PC-3 (cell line): ENCODE measurements at regions not wholly inside any gene's neighbourhood (a gene's known extent, or its start where the extent isn't known, plus 50 kb on each side); places are given as distances from the start of the nearest gene placed in this dataset.

ENCODE experiments used
- CTCF ChIP-seq: fragments of 300-600 bp; sonication (generic); conservative IDR thresholded peaks from 2 replicates; pipeline ENCODE4 v1.5.1; 2017; ENCODE audit warnings: antibody characterized with exemption, low read depth, mild to moderate bottlenecking, low read length
- EZH2 ChIP-seq: fragments of 300-600 bp; sonication (generic); IDR thresholded peaks from one replicate; pipeline ENCODE4 v1.6.1; 2017; ENCODE audit warnings: antibody characterized with exemption, mild to moderate bottlenecking, low read length; ENCODE audit not compliant: unreplicated experiment

DNA sequence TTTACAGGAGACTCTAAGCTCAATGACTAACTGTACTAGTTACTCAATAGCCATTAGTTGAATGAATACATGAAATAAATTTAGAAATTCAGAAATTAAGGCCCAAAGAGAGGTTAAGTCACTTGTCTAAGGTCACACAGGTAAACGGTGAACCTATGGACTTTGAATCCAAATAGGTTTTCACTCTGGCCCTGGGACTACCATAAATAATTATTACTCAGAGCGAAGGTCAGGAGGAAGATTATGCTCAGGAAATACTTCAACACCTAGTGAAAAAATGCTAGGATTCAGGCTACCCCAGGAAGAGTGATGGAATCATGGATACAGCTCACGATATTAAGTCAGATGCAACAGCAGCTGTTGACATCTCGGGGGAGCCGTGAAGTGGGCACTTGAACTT is 417.4 kb downstream of the GABRG2 start:
- TF ChIP-seq CTCF (no peak), EZH2 (no peak)
